Lower lobe of right lung (tissue), 2 donors: ENCODE measurements at regions not wholly inside any gene's neighbourhood (a gene's known extent, or its start where the extent isn't known, plus 50 kb on each side); places are given as distances from the start of the nearest gene placed in this dataset.

Experiments used
- ATAC-seq, 2 donors: fragments of 200-7000 bp; cut with Tn5 transposase; one replicate each; pipeline ENCODE4 v1.9.1; 2020 to 2022; ENCODE audit warnings: mild to moderate bottlenecking in 2 of 2, moderate library complexity in 2 of 2
- DNase-seq: peaks from one replicate; pipeline ENCODE4 v3.0.0-alpha.2; 2020
- H3K27ac ChIP-seq: fragments of 200-600 bp; one replicate; pipeline ENCODE4 v1.8.0; 2022
- H3K27me3 ChIP-seq: fragments of 200-600 bp; one replicate; pipeline ENCODE4 v1.8.0; 2022; ENCODE audit warnings: low read depth
- H3K36me3 ChIP-seq: fragments of 200-600 bp; one replicate; pipeline ENCODE4 v1.8.0; 2022; ENCODE audit warnings: mild to moderate bottlenecking
- H3K4me1 ChIP-seq: fragments of 200-600 bp; one replicate; pipeline ENCODE4 v1.8.0; 2022
- H3K4me3 ChIP-seq: fragments of 200-600 bp; one replicate; pipeline ENCODE4 v1.8.0; 2022; ENCODE audit warnings: mild to moderate bottlenecking
- H3K9me3 ChIP-seq: fragments of 200-600 bp; one replicate; pipeline ENCODE4 v1.8.0; 2022
- intact Hi-C: fragments of 100-400 bp; cut with DNase I; formaldehyde crosslinking; loops from one replicate; pipeline ENCODE4 v1.11.0; 2022
- TF ChIP-seq, protein P1 (sequence below): fragments of 200-600 bp; IDR thresholded peaks from one replicate; pipeline ENCODE4 v1.8.0; 2022; ENCODE audit warnings: antibody characterized with exemption, mild to moderate bottlenecking
- donor health status: DM: no; HTN: yes; CAD: no; lungs with severe emphysema.

DNA sequence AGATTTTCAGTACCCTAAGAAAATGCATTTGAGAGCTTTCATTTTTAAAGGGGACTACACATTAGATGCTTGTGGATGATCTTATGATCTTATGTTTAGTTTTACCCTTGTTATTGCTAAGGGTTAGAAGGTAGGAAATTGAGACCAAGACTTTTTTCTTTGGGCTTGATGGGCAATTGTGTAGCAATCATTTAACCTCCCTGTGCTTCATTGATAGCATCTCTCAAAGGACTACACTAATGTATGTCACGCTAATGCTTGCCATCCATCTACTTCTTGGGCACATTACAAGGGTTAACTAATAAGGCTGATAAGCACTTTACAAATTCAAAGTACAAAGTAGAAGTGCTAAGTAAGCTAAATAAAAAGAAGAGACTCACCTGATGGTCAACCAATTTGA, 189.3 kb upstream of the LRP1B start:
- intact Hi-C loops: no loop called here
- Histone ChIP-seq H3K9me3 (no peaks in the 10 kb centered on the region), H3K4me1 (no peaks in the 10 kb centered on the region), H3K27me3 (no peaks in the 10 kb centered on the region), H3K27ac (no peak overlapping the region), H3K36me3 (no peaks in the 10 kb centered on the region), H3K4me3 (no peak overlapping the region)
- TF ChIP-seq, protein P1, sequence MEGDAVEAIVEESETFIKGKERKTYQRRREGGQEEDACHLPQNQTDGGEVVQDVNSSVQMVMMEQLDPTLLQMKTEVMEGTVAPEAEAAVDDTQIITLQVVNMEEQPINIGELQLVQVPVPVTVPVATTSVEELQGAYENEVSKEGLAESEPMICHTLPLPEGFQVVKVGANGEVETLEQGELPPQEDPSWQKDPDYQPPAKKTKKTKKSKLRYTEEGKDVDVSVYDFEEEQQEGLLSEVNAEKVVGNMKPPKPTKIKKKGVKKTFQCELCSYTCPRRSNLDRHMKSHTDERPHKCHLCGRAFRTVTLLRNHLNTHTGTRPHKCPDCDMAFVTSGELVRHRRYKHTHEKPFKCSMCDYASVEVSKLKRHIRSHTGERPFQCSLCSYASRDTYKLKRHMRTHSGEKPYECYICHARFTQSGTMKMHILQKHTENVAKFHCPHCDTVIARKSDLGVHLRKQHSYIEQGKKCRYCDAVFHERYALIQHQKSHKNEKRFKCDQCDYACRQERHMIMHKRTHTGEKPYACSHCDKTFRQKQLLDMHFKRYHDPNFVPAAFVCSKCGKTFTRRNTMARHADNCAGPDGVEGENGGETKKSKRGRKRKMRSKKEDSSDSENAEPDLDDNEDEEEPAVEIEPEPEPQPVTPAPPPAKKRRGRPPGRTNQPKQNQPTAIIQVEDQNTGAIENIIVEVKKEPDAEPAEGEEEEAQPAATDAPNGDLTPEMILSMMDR: no peak
- no peak for DNase-seq
- no peak for ATAC-seq

DNA sequence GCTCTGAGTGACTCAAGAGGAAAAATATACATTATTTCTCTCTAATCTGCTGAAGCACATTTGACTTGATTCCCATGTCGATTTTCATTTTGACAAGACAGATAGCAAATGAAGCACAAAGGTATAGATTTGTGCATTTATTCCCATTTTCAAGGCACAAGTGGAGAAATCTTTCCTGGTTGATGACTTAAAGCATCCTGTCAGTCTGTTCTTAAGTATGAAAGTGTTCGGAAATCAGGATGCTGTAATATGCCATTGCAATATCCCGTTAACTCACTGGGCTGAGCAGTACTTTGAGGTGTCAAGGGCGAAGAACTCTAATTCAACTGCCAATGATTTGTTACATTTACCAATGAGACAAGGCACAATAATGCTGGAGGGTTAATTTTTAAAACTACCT, 185.2 kb upstream of the LRP1B start:
- Histone ChIP-seq H3K4me1 (no peaks in the 10 kb centered on the region), H3K36me3 (no peaks in the 10 kb centered on the region), H3K27ac (no peak overlapping the region), H3K27me3 (no peaks in the 10 kb centered on the region), H3K9me3 (no peaks in the 10 kb centered on the region), H3K4me3 (no peak overlapping the region)
- no peak for DNase-seq
- no peak for ATAC-seq
- intact Hi-C loops: no loop called here
- TF ChIP-seq, protein P1: no peak

DNA sequence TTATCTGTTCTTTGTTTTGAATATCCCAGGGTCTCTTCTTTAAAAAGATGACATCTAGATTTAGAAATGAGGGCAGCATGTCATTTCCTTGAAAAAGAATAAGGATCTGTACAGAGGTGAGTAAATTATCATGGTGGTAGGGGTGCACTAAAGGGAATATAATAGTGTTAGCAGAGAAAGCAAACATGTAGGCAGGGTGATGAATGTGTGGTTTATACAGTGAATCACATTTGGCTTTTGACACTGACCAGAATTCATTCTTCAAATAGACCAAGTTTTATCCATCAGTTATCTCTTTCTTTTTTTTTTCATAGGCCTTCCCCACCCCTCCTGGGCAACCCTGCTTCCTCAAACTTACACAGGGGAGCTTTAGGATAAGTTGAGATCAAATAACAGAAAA, 184.5 kb upstream of the LRP1B start:
- H3K9me3 ChIP-seq: no peaks in the 10 kb centered on the region
- H3K4me1 ChIP-seq: no peaks in the 10 kb centered on the region
- H3K4me3 ChIP-seq: no peak overlapping the region
- TF ChIP-seq, protein P1: no peak
- ATAC-seq (no peak), DNase-seq (no peak)
- no peaks in the 10 kb centered on the region for H3K36me3 ChIP-seq
- H3K27me3 ChIP-seq: no peaks in the 10 kb centered on the region
- intact Hi-C loops: no loop called here
- no peak overlapping the region for H3K27ac ChIP-seq

DNA sequence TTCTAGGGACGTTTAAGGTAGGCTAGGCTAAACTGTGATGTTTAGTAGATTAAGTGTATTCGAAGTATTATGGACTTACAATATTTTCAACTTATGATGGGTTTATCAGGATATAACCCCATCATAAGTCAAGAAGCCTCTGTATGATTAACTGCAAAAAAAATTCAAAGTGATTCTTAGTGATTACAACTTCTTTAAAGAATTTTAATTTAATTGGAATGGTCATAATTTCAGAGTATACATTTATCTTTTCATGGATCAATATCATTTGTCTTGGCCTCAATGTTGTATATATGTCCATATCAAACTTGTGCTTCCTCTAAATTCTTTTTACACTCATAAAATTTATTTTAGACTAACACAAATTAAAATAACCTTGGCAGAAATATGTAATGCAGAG, 183.3 kb upstream of the LRP1B start:
- intact Hi-C loops: no loop called here
- DNase-seq: no peak
- Histone ChIP-seq H3K27ac (no peak overlapping the region), H3K4me3 (no peak overlapping the region), H3K27me3 (no peaks in the 10 kb centered on the region), H3K36me3 (no peaks in the 10 kb centered on the region), H3K9me3 (no peaks in the 10 kb centered on the region), H3K4me1 (no peaks in the 10 kb centered on the region)
- ATAC-seq: no peak
- TF ChIP-seq, protein P1: no peak

DNA sequence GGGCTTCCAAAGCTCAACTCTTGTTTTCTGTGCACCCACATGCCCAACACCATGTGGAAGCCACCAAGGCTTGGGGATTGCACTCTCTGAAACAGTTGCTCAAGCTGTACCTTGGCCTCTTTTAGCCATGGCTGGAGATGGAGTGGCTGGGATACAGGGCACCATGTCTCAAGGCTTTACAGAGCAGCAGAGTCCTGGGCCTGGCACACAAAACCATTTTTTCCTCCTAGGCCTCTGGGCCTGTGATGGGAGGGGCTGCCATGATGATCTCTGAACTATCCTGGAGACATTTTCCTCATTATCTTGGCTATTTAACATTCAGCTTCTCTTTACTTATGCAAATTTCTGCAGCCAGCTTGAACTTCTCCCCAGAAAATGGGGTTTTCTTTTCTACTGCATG, 179.7 kb upstream of the LRP1B start:
- Histone ChIP-seq H3K9me3 (no peaks in the 10 kb centered on the region), H3K27ac (no peak overlapping the region), H3K4me1 (no peaks in the 10 kb centered on the region), H3K36me3 (no peaks in the 10 kb centered on the region), H3K4me3 (no peak overlapping the region), H3K27me3 (no peaks in the 10 kb centered on the region)
- TF ChIP-seq, protein P1: no peak
- intact Hi-C loops: no loop called here
- ATAC-seq: no peak
- no peak for DNase-seq

DNA sequence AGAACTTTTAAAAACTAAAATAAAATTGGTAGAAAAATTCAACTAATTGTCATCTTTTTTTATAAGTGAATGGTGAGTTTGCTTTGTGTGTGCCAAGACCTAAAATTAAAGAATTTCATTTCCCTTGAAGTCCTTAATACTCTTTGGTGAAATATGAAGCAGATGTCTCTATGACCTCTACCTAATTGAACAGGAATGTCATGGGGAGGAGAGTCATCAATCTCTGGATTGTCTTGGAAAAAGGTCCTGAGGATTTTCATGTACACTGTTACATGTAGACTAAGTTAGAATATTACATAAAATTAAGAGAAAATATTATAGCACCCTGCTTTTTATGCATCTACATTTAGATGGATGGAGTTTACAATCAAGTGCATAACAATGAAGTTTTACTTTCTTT, 177.9 kb upstream of the LRP1B start:
- no peaks in the 10 kb centered on the region for H3K27me3 ChIP-seq
- TF ChIP-seq, protein P1: no peak
- DNase-seq (no peak), ATAC-seq (no peak)
- H3K36me3 ChIP-seq: no peaks in the 10 kb centered on the region
- no peak overlapping the region for H3K4me3 ChIP-seq
- no peaks in the 10 kb centered on the region for H3K9me3 ChIP-seq
- H3K4me1 ChIP-seq: no peaks in the 10 kb centered on the region
- intact Hi-C loops: no loop called here
- H3K27ac ChIP-seq: no peak overlapping the region
